ENCODE measurements at regions not wholly inside any gene's neighbourhood (a gene's known extent, or its start where the extent isn't known, plus 50 kb on each side); places are given as distances from the start of the nearest gene placed in this dataset.

DNA sequence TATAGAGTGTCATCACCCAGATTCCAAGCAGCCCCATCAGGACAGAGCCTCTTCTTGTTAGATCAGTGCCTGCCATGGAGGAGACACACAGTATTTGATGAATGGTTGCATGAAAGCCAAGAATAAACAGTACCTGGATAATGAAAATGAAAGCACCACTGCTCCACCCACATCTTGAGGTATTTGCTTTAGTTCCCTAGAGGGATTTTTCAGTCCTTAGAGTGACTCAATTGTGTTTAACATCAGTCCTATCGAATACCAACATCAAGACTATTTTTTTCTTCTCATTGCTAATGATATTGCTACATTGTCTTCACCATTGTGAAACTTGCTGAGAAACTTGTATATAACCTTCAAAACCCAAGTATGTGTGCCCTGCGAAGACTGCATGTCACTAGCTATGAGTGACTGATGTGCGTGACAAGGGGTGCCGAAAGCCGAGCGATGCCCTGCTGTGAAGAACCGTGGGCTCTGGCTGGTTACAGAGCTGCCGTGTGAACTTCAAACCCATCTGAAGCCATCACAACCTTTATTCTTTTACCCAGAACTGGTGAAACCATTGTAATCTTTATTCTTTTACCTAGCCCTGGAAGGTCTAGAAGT is 211.3 kb upstream of the FAT1 start:
- DNase-seq: no peak

DNA sequence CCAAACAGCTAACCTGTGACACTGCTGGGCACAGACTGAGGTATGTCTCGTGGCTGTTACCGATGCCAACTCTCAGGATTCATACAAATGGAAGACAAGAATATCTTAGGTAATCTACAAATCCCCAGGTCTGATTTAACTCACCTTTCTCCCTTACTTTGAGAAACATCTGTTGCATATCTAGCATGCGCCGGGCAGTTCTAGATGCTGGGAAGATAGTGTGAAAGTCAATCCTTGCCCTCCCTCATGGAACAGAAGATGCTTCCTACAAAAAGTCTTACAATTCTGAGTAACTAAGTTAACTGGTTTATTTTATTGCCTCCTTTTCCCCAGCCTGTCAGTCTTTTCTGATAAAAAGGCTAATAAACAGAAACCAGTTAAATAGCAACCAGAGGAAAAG is 212.2 kb upstream of the FAT1 start:
- DNase-seq: no peak

DNA sequence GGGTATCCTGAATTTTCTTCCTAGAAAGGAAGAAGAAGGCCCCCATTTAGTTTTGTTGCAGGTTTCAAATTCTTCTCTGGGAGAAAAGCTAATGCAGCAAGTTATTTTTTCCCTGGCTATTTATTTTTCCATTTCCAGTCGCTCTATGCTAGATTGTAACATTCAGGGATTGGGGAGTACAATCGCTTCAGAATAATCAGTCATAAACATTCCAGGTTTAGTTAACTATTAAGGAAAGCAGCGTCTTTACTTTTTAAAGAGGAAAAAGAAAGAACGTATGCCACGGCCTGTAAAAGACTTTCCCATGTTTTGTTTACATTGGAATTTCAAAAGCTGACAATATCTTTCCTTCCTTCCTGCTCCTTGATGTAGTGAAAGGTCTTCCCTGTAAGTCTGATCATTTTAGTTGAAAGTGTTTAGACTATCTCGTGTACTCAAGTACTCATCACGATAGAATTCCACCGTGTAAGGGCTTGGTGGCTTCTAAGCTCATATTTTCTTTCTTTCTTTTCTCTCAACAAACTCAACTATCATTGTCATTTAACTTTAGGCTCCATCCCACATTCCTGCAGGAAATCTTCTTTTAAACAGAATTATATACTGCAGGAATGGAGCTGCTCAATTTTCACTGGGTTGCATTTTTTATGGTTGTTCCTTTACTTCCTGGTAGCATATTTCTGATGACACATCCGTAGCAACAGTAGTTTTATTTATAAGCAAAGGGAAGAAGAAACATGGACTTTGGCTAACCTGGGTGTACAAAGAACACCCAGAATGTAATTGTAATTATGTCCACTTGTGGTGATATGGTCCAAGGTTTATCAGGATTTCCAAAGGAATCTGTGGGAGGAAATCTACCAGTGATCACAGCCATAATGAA is 213.1 kb upstream of the FAT1 start:
- no peak for DNase-seq

DNA sequence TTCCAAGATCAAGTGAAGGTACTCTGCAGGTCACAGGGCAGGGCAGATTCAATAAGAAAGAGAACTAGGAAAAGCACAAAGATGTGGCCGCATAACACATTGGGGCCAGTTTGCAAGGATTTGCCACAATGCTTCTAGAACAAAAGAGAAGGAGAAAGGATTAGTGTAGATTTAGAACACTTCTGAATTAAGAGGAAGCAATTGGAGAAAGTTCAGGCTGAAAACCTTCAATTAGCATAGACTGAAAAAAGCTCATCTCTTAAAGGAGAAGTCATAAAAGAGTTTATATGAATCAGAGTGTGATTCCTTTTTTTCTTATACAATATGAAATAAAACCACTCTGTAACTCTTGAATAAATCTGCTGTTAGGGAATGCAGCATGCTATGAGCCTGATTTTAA is 215.6 kb upstream of the FAT1 start:
- no peak for DNase-seq

- DNase-seq: no peak
Measured at GRCh38 chr4:186939766-186940165, 216.1 kb upstream of the FAT1 start.

GRCh38 chr4:186940476-186940875 is 216.8 kb upstream of the FAT1 start:
- no peak for DNase-seq

- no peak for DNase-seq
Measured at GRCh38 chr4:186942758-186943377, 219.2 kb upstream of the FAT1 start.

GRCh38 chr4:186943411-186943810 is 219.8 kb upstream of the FAT1 start:
- no peak for DNase-seq

DNA sequence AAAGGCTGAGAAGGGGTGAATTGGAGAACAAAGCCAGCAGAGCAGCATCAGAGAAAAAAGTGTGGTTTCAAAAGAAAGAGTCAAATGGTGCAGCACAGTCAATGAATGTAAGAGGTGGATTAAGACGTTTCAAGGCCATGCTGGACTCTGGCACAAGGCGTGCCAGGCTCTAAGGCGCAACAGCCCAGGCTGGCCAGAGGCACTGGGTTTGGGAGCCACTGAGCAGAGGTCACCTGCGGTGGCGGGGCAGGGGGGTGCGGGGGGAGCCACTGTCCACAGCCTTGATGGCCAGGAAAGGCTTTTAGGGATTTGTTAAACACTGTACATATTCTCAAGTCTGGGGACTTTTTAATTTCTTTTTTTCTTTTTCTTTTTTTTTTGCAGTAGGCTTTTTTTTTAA is 222.5 kb upstream of the FAT1 start:
- no peak for DNase-seq

GRCh38 chr4:186946682-186947294 is 223.1 kb upstream of the FAT1 start:
- no peak for DNase-seq

DNA sequence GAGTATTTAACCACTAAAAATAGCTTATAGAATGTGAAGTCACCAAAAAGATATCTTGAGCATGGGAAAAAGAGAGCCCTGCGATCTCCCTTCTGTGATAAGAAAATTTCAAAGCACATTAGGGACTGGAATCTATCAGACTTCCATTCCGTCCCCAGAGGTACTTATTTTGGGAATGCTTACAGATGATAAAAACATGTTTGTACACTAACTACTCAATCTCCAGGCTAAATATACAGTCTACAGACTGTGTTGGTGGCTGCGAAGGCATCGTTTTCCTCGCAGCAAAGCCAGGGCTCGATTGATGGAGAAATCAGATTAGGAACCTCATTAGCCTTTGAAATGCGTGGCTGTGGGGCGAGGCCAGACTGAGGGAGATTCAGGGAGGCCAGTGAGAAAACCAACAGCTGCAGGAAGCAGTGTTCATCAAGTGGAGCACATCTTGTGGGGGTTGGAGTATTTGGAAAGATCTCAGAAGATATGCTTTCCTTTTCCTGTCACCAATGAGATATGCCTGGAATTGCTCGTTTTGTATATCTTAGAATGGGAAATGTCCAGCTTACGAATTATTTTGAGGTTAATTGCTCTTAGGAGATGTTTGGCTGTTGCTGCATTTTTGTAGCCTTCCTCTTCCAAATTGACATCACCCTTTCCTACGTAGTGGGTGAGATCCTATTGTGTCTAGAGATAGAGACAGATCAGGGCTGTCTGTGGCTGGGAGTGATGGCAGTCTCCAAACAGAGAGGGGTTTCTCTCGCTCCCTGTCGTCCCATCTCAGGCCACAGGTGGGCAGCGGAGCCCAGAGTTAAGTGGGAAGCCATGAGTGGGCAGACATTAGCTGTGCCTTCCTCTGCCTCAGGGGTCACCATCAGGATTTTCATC is 224.9 kb upstream of the FAT1 start:
- DNase-seq: no peak

GRCh38 chr4:186949847-186950246 is 226.2 kb upstream of the FAT1 start:
- no peak for DNase-seq

DNA sequence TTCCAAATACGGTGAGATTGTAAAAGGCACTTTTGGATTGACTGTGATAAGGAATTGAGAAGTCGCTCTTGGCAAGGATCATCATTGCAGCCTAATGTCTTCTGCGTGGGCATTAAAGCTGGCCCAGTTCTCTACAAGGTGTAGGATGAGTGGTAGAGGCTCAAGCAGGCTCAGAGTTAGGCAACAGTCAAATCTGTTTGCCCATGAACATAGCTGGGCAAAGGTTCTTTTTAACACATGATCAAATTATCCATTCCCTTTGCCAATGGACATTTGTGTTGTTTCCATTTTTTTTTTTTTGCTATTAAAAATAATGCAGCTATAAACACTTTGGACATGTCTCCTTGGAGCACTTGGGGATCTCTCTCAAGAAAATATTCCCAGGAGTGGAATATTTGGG is 229.1 kb upstream of the FAT1 start:
- no peak for DNase-seq

DNA sequence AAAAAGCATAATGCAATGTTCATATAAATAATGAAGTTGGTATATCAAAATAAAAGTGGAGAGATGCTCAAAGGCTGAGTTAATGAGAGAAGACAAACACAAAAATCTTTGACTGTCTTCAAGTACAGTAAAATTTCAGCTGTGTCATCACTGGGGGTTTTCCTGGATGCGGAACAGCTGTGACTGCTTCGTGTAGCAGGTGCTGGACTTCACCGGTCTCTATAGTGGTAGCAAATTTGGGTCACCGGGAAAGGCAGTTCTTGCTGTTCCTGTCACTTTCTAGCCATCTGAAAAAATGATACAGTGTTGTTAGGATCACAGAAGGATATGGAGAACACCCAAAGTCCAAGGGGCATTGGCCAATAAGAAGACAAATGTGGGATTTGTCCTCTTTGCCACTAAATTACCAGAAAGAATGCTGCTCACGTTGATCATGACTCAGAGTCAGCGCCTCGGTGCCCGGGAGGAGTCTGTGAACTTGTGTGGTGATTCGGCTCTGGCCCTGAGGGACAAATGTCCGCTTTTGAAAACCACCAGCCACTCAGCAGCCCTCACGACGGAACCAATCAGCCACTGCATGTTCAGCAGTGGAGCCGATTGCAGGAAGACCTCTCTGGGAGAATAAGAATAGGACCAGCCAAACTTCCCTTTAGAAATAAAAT is 230.1 kb upstream of the FAT1 start:
- DNase-seq: no peak

DNA sequence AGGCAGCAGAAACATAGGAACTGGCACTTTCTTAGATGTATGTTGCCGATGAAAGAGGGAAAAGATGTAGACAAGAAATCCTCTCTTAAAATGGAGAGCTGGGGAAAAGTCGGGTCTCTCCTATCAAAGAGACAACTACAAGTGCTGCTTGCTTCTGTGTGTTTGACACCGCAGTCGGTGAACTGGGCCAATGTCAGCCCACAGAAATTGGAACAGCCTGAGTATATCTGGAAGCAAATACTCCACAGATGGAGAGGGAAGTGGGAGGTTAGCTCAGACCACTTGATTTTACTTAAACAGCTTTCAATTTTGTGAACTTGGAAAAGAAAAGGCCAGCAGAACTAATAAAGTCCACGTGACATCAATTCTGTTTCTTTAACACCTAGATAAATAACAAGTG is 230.9 kb upstream of the FAT1 start:
- no peak for DNase-seq

GRCh38 chr4:186954956-186955355 is 231.3 kb upstream of the FAT1 start:
- no peak for DNase-seq

- DNase-seq: no peak
Measured at GRCh38 chr4:186957952-186958555, 234.4 kb upstream of the FAT1 start.

DNA sequence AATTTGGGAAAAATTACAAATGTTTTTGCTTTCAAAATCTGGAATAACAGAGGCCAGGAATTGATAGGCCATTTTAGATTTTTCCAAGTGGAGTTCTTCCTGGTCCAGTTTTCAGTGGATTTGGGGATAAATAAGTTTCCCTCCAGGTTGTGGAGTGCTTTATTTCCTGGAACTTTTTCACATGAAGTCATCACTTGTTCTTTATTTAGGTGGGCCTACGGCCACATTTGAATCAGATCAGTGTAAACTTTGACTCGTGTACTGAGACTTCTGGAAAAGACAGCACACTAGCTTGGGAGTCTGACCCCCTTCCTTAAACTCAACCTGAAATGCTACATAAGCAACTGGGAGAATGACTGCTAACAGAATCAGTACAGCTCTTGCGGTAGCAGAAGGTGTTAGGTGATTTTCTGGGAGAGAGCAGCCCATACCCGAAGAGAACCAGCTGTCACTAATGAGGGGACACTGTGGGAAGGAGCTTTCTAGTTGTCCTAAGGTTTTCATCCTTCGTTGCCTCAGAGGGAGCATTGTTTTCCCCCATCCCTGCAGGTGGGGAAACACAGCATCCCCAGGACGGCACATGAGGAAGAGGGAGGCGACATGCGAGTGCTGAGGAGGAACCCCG is 235.2 kb upstream of the FAT1 start:
- no peak for DNase-seq

GRCh38 chr4:186979961-186980745 is 256.5 kb upstream of the FAT1 start:
- no peak for DNase-seq

DNA sequence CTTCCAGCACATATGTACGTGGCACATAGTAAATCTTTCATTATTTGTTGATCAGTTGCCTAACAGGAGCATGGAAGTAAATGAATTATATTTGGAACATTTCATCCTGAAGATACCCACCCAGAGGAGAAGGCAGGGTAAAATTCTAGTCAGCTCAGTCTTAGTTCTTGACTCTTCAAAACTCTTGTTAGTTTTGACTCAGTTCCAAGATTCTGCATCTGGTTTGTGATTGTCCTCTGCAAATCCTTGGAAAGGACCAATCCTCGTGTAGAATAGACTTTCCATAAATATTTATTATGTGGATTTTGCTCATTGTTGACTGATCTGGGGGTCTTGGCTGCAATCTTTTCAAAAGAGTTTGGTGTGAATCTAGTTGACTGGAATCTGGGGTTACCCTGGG is 257.5 kb upstream of the FAT1 start:
- DNase-seq: no peak
